ENCODE measurements at regions not wholly inside any gene's neighbourhood (a gene's known extent, or its start where the extent isn't known, plus 50 kb on each side); places are given as distances from the start of the nearest gene placed in this dataset.

DNA sequence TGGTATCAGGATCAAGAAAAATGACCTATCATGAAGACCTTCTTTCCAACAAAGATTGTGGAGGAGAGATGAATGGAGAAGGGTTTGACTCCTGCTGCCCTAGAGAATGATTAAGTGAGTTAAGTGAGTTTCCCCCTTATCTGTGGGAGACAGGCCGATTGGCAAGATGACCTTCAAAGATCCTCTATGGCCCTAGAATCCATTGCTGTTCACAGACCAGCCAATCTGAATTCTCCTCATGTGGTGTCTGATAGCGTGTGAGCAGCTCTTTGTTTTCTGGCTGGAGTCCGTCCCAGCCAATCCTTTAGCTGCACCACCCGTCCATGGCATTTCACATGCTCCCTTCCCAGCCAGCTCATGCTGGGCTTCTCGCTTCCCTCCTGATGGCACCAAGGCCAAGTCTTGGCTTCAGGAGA, 79.4 kb downstream of the MARCHF4 start:
- Histone ChIP-seq H3K4me1 (replicated peaks; ENCODE audit: insufficient read depth) (0 out of 2 replicates have a peak, but pooled peaks cover 4% of the 10 kb centered on the region), H3K4me3 (no peak overlapping the region), H3K9me3 (ENCODE audit: insufficient read depth, low read depth) (no peaks in the 10 kb centered on the region), H3K4me2 (no peak overlapping the region), H3K27me3 (ENCODE audit: insufficient read depth, low read depth) (no peaks in the 10 kb centered on the region), H3K27ac (no peak overlapping the region), H3F3A (ENCODE audit: insufficient read depth, low read depth) (no peaks in the 10 kb centered on the region), H3K79me2 (ENCODE audit: low read depth) (no peaks in the 10 kb centered on the region), H3K9me2 (ENCODE audit: insufficient read depth) (no peaks in the 10 kb centered on the region), H2AFZ (no peak overlapping the region), H4K20me1 (ENCODE audit: insufficient read depth) (no peaks in the 10 kb centered on the region), H3K36me3 (ENCODE audit: low read depth) (no peaks in the 10 kb centered on the region)
- no TSS peak for BruUV-seq (replicated peaks)
- CTCF ChIA-PET, result no interaction called here
- intact Hi-C loops (cut with micrococcal nuclease; ENCODE audit: unreplicated experiment), result no loop called here
- DNase-seq, result no peak
- POLR2A ChIA-PET (ENCODE audit: unreplicated experiment), result no interaction called here
- TF ChIP-seq, protein P1, sequence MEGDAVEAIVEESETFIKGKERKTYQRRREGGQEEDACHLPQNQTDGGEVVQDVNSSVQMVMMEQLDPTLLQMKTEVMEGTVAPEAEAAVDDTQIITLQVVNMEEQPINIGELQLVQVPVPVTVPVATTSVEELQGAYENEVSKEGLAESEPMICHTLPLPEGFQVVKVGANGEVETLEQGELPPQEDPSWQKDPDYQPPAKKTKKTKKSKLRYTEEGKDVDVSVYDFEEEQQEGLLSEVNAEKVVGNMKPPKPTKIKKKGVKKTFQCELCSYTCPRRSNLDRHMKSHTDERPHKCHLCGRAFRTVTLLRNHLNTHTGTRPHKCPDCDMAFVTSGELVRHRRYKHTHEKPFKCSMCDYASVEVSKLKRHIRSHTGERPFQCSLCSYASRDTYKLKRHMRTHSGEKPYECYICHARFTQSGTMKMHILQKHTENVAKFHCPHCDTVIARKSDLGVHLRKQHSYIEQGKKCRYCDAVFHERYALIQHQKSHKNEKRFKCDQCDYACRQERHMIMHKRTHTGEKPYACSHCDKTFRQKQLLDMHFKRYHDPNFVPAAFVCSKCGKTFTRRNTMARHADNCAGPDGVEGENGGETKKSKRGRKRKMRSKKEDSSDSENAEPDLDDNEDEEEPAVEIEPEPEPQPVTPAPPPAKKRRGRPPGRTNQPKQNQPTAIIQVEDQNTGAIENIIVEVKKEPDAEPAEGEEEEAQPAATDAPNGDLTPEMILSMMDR (conservative IDR thresholded peaks at IDR 0.05), result no peak
- TF ChIP-seq EZH2 (IDR thresholded peaks at IDR 0.05; ENCODE audit: low read depth), result no peak

GRCh38 chr2:216292475-216292874, 79.8 kb downstream of the MARCHF4 start:
- intact Hi-C loops (cut with micrococcal nuclease; ENCODE audit: unreplicated experiment), result no loop called here
- no peaks in the 10 kb centered on the region for H3K36me3 ChIP-seq (ENCODE audit: low read depth)
- no peaks in the 10 kb centered on the region for H3F3A ChIP-seq (ENCODE audit: insufficient read depth, low read depth)
- no peaks in the 10 kb centered on the region for H4K20me1 ChIP-seq (ENCODE audit: insufficient read depth)
- no peak overlapping the region for H2AFZ ChIP-seq
- H3K4me3 ChIP-seq, result no peak overlapping the region
- no peaks in the 10 kb centered on the region for H3K9me3 ChIP-seq (ENCODE audit: insufficient read depth, low read depth)
- TF ChIP-seq EZH2 (IDR thresholded peaks at IDR 0.05; ENCODE audit: low read depth), result no peak
- TF ChIP-seq, protein P1 (conservative IDR thresholded peaks at IDR 0.05), result no peak
- H3K4me2 ChIP-seq, result no peak overlapping the region
- 0 out of 2 replicates have a peak, but pooled peaks cover 4% of the 10 kb centered on the region for H3K4me1 ChIP-seq (replicated peaks; ENCODE audit: insufficient read depth)
- H3K79me2 ChIP-seq (ENCODE audit: low read depth), result no peaks in the 10 kb centered on the region
- H3K27me3 ChIP-seq (ENCODE audit: insufficient read depth, low read depth), result no peaks in the 10 kb centered on the region
- POLR2A ChIA-PET (ENCODE audit: unreplicated experiment), result no interaction called here
- CTCF ChIA-PET, result no interaction called here
- no peak overlapping the region for H3K27ac ChIP-seq
- no peaks in the 10 kb centered on the region for H3K9me2 ChIP-seq (ENCODE audit: insufficient read depth)
- no TSS peak for BruUV-seq (replicated peaks)
- no peak for DNase-seq

DNA sequence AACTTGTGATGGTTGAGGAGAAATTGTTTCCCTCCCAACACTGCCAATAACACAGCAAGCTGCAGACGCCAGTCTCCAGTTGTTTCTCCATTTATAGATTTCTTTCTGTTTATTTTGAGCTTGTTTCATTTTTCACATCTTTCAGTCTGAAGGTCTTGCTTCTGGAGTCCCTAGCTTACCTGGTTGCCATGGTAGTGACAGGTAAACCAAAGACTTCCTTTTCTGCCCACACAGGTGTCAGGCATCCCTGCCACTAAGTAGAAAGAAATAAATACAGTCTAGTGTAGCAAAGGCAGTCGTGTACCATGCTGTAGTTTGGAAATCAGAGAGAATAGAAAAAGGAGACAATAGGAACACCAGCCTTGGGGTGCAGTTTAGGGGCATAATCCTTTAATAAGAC, 82.8 kb downstream of the MARCHF4 start:
- BruUV-seq (replicated peaks), result no TSS peak
- Histone ChIP-seq H3K27ac (no peak overlapping the region), H3K36me3 (ENCODE audit: low read depth) (no peaks in the 10 kb centered on the region), H3K79me2 (ENCODE audit: low read depth) (no peaks in the 10 kb centered on the region), H3F3A (ENCODE audit: insufficient read depth, low read depth) (no peaks in the 10 kb centered on the region), H3K4me3 (no peak overlapping the region), H3K9me3 (ENCODE audit: insufficient read depth, low read depth) (no peaks in the 10 kb centered on the region), H2AFZ (no peak overlapping the region), H3K9me2 (ENCODE audit: insufficient read depth) (no peaks in the 10 kb centered on the region), H3K4me1 (replicated peaks; ENCODE audit: insufficient read depth) (0 out of 2 replicates have a peak, but pooled peaks cover 4% of the 10 kb centered on the region), H4K20me1 (ENCODE audit: insufficient read depth) (no peaks in the 10 kb centered on the region), H3K4me2 (no peak overlapping the region), H3K27me3 (ENCODE audit: insufficient read depth, low read depth) (no peaks in the 10 kb centered on the region)
- intact Hi-C loops (cut with micrococcal nuclease; ENCODE audit: unreplicated experiment), result no loop called here
- DNase-seq, result no peak
- ChIA-PET CTCF (interaction anchor here (0.7 kb wide), 1 partner anchor 188 kb away, joined by 3 read pairs; no protein-coding TSS in a partner anchor), POLR2A (ENCODE audit: unreplicated experiment) (no interaction called here)
- no peak for TF ChIP-seq EZH2 (IDR thresholded peaks at IDR 0.05; ENCODE audit: low read depth)
- TF ChIP-seq, protein P1 (conservative IDR thresholded peaks at IDR 0.05), result no peak
